Trophoblast cell (in vitro differentiated cells and primary cell): ENCODE measurements at regions not wholly inside any gene's neighbourhood (a gene's known extent, or its start where the extent isn't known, plus 50 kb on each side); places are given as distances from the start of the nearest gene placed in this dataset.

Experiments used
- DNase-seq, 2 donors: peaks; one replicate each; pipeline ENCODE4 v3.0.0-alpha.2; 2016
- H2AFZ ChIP-seq: 2 replicates; pipeline ENCODE4 v1.6.1; 2013; ENCODE audit warnings: low read length, moderate library complexity, mild to moderate bottlenecking; ENCODE audit not compliant: insufficient read depth, poor library complexity
- H2AK5ac ChIP-seq: 2 replicates; pipeline ENCODE4 v1.6.1; 2013; ENCODE audit warnings: mild to moderate bottlenecking, low read length
- H2BK120ac ChIP-seq: 2 replicates; pipeline ENCODE4 v1.6.1; 2013; ENCODE audit warnings: low read length, mild to moderate bottlenecking, moderate library complexity; ENCODE audit not compliant: insufficient read depth, poor library complexity
- H2BK12ac ChIP-seq: 2 replicates; pipeline ENCODE4 v1.6.1; 2013; ENCODE audit warnings: mild to moderate bottlenecking, low read length, moderate library complexity
- H2BK5ac ChIP-seq: 2 replicates; pipeline ENCODE4 v1.6.1; 2013; ENCODE audit warnings: low read length, low read depth, moderate library complexity, mild to moderate bottlenecking; ENCODE audit not compliant: poor library complexity
- H3K14ac ChIP-seq: 2 replicates; pipeline ENCODE4 v1.6.1; 2013; ENCODE audit warnings: mild to moderate bottlenecking, low read length
- H3K18ac ChIP-seq: 2 replicates; pipeline ENCODE4 v1.6.1; 2013; ENCODE audit warnings: mild to moderate bottlenecking, low read length
- H3K23ac ChIP-seq: 2 replicates; pipeline ENCODE4 v1.6.1; 2013; ENCODE audit warnings: low read length
- H3K27ac ChIP-seq: 2 replicates; pipeline ENCODE4 v1.5.1; 2013; ENCODE audit warnings: low read depth, mild to moderate bottlenecking, inconsistent platforms, low read length, moderate library complexity
- H3K27me3 ChIP-seq: 2 replicates; pipeline ENCODE4 v1.6.1; 2013; ENCODE audit warnings: inconsistent platforms, mild to moderate bottlenecking, low read length, moderate library complexity; ENCODE audit not compliant: insufficient read depth
- H3K36me3 ChIP-seq, 2 experiments: 1 replicate in 1 of 2; 2 replicates in 1 of 2; pipeline ENCODE4 v1.6.1; 2013; ENCODE audit warnings: low read length in 2 of 2, mild to moderate bottlenecking in 2 of 2, moderate library complexity in 1 of 2; ENCODE audit not compliant: insufficient read depth in 2 of 2, control insufficient read depth in 1 of 2
- H3K4ac ChIP-seq: 2 replicates; pipeline ENCODE4 v1.6.1; 2013; ENCODE audit warnings: low read depth, mild to moderate bottlenecking, low read length, moderate library complexity
- H3K4me1 ChIP-seq, 2 experiments: 1 replicate in 1 of 2; 2 replicates in 1 of 2; pipeline ENCODE4 v1.6.1; 2013; ENCODE audit warnings: low read length in 2 of 2, mild to moderate bottlenecking in 2 of 2, moderate library complexity in 1 of 2; ENCODE audit not compliant: insufficient read depth in 2 of 2, control insufficient read depth in 1 of 2
- H3K4me2 ChIP-seq: 2 replicates; pipeline ENCODE4 v1.6.1; 2013; ENCODE audit warnings: inconsistent platforms, mild to moderate bottlenecking, low read length, moderate library complexity
- H3K4me3 ChIP-seq: 2 replicates; pipeline ENCODE4 v1.5.1; 2013; ENCODE audit warnings: mild to moderate bottlenecking, low read depth, low read length, inconsistent platforms
- H3K79me1 ChIP-seq: one replicate; pipeline ENCODE4 v1.6.1; 2013; ENCODE audit warnings: low read length
- H3K79me2 ChIP-seq: 2 replicates; pipeline ENCODE4 v1.6.1; 2013; ENCODE audit warnings: low read length, mild to moderate bottlenecking; ENCODE audit not compliant: control insufficient read depth, insufficient read depth, poor library complexity
- H3K9ac ChIP-seq: 2 replicates; pipeline ENCODE4 v1.6.1; 2013; ENCODE audit warnings: mild to moderate bottlenecking, low read length
- H3K9me3 ChIP-seq: 2 replicates; pipeline ENCODE4 v1.6.1; 2013; ENCODE audit warnings: low read depth, mild to moderate bottlenecking, control low read depth, inconsistent platforms, low read length; ENCODE audit not compliant: insufficient read depth
- H4K12ac ChIP-seq: 2 replicates; pipeline ENCODE4 v1.6.1; 2013; ENCODE audit warnings: low read depth, mild to moderate bottlenecking, low read length, moderate library complexity
- H4K8ac ChIP-seq: 2 replicates; pipeline ENCODE4 v1.6.1; 2013; ENCODE audit warnings: low read depth, mild to moderate bottlenecking, low read length, moderate library complexity
- H4K91ac ChIP-seq: one replicate; pipeline ENCODE4 v1.6.1; 2013; ENCODE audit warnings: low read depth, mild to moderate bottlenecking, low read length, moderate library complexity
- WGBS: extraction: QIAGEN DNeasy Blood & Tissue Kit; methylation state at CpG from one replicate; pipeline ENCODE4 v1.1.7; 2013; ENCODE audit warnings: missing lambda C conversion rate; ENCODE audit not compliant: insufficient read length, insufficient coverage; ENCODE audit errors: extremely low coverage; 5-methylcytosine and 5-hydroxymethylcytosine counted together

DNA sequence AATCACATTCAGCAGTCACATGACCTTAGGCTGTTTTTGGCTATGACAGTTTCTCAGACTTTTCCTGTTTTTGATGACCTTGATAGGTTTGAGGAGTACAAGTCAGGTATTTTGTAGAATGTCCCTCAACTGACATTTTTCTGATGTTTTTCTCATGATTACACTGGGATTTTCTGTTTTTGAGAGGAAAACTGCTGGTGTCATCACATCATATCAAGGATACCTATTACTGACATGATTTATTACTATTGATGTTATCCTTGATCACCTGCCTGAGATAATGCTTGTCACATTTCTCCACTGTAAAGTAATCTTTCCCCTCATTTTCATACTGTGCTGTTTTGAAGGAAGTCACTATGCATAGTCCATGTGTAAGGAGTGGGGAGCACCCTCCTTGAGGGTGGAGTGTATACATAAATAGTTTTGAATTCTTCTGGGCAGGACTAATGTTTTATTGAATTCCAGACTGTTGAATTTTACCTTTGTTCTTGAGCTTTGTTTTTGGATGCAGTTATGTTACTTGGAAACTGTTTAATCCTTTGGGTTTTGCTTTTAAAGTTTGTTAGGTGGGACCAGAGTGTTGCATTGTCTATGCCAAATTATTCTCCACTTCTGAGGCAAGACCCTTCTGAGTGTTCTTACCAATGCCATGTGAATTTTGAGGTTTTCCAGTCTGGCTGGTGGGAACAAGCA lies 444.5 kb upstream of the FAR2 start:
- H4K12ac ChIP-seq, result no peak overlapping the region
- no peak overlapping the region for H2AK5ac ChIP-seq
- no peak overlapping the region for H3K4me2 ChIP-seq
- H3K4ac ChIP-seq, result no peak overlapping the region
- H3K79me2 ChIP-seq, result no peaks in the 10 kb centered on the region
- no peak overlapping the region for H3K4me3 ChIP-seq
- no peak overlapping the region for H2BK120ac ChIP-seq
- no peak overlapping the region for H2BK5ac ChIP-seq
- no peaks in the 10 kb centered on the region for H3K36me3 ChIP-seq
- H3K14ac ChIP-seq, result no peak overlapping the region
- no peaks in the 10 kb centered on the region for H3K4me1 ChIP-seq
- no peak overlapping the region for H3K23ac ChIP-seq
- H3K18ac ChIP-seq, result no peak overlapping the region
- H3K79me1 ChIP-seq, result no peaks in the 10 kb centered on the region
- H2AFZ ChIP-seq, result no peak overlapping the region
- no peaks in the 10 kb centered on the region for H3K9me3 ChIP-seq
- H4K91ac ChIP-seq, result no peak overlapping the region
- no peak overlapping the region for H3K9ac ChIP-seq
- peak in 1 of 2 donors; percentile 52 for DNase-seq
- no peaks in the 10 kb centered on the region for H3K27me3 ChIP-seq
- H3K27ac ChIP-seq, result no peak overlapping the region
- H4K8ac ChIP-seq, result no peak overlapping the region
- no peak overlapping the region for H2BK12ac ChIP-seq

DNA sequence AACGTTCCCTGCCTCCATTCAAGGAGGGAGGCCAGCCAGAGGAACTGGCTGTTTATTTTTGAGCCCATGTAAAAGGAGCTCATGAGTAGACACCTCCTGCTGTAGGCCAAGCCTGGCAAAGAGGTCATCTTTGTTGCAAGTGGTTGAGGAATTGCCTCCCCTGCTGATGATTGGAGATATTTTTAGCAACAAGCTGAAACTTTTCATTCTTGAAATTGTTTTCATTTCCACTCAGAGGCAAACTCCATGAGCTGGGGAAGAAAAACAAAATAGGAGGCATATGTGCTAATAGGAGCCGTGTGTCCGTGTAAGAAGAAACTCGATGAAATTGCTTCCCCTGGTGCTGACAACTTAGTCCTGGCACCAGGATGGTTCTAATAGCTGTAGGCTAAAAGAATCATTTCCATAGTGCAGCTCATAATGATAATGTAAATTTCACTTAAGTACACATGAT lies 440.1 kb upstream of the FAR2 start:
- Histone ChIP-seq H3K4ac (no peak overlapping the region), H3K4me3 (no peak overlapping the region), H3K4me1 (no peaks in the 10 kb centered on the region), H4K91ac (no peak overlapping the region), H3K9me3 (no peaks in the 10 kb centered on the region), H3K79me1 (no peaks in the 10 kb centered on the region), H3K18ac (no peak overlapping the region), H2BK5ac (no peak overlapping the region), H3K79me2 (no peaks in the 10 kb centered on the region), H3K27ac (no peak overlapping the region), H3K36me3 (no peaks in the 10 kb centered on the region), H2BK120ac (no peak overlapping the region), H4K12ac (no peak overlapping the region), H3K23ac (no peak overlapping the region), H3K4me2 (no peak overlapping the region), H2AK5ac (no peak overlapping the region), H2BK12ac (no peak overlapping the region), H4K8ac (no peak overlapping the region), H2AFZ (no peak overlapping the region), H3K9ac (no peak overlapping the region), H3K14ac (no peak overlapping the region), H3K27me3 (no peaks in the 10 kb centered on the region)
- WGBS, result no CpG with 5 or more reads among the region's 4 CpGs
- DNase-seq, result peak; percentile 2 to 60

DNA sequence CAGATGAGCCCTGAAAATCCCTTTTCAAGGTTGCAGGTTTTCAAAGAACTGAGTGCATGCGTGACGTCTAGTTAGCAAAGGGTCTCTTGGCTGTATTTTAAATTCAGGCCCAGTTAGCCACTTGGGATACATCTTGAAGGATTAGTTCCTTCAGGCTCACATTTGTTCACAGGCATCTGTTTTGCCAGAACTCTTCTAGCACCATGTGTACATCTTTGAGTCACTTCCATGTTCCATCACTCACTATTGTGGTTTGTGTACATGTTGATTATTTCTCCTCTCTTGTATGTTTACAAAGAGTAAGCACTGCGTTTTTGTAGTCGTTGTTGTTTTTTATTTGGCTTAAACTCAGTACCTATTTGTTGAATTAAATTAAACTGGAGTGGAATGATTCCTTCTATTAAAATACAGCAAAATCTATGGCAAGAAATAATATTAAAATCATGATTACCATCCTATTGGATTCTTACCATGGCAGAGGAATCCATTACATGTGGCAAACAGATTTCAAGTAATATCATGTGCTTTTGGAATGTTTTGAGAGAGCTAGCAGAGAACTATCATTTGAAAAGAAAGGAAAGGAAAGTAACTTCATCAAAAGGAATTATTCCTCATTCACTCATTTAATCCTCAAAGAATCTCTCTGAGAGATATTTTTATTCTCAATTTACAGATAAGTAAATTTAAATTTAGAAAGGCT lies 438.9 kb upstream of the FAR2 start:
- no peak overlapping the region for H3K9ac ChIP-seq
- WGBS, result no CpG with 5 or more reads among the region's 4 CpGs
- H3K23ac ChIP-seq, result no peak overlapping the region
- no peaks in the 10 kb centered on the region for H3K4me1 ChIP-seq
- H2BK12ac ChIP-seq, result no peak overlapping the region
- no peak overlapping the region for H2AFZ ChIP-seq
- H3K14ac ChIP-seq, result no peak overlapping the region
- no peaks in the 10 kb centered on the region for H3K36me3 ChIP-seq
- no peak overlapping the region for H2BK5ac ChIP-seq
- no peak overlapping the region for H3K4me2 ChIP-seq
- H3K4ac ChIP-seq, result no peak overlapping the region
- H4K8ac ChIP-seq, result no peak overlapping the region
- H3K18ac ChIP-seq, result no peak overlapping the region
- DNase-seq, result no peak
- no peaks in the 10 kb centered on the region for H3K79me1 ChIP-seq
- no peak overlapping the region for H2BK120ac ChIP-seq
- no peak overlapping the region for H2AK5ac ChIP-seq
- no peaks in the 10 kb centered on the region for H3K79me2 ChIP-seq
- H3K27me3 ChIP-seq, result no peaks in the 10 kb centered on the region
- H3K27ac ChIP-seq, result no peak overlapping the region
- no peak overlapping the region for H3K4me3 ChIP-seq
- H4K12ac ChIP-seq, result no peak overlapping the region
- no peak overlapping the region for H4K91ac ChIP-seq
- H3K9me3 ChIP-seq, result no peaks in the 10 kb centered on the region

GRCh38 chr12:28710882-28711281 lies 438.2 kb upstream of the FAR2 start:
- no CpG with 5 or more reads among the region's 1 CpG for WGBS
- Histone ChIP-seq H2AK5ac (no peak overlapping the region), H3K14ac (no peak overlapping the region), H3K4ac (no peak overlapping the region), H3K27ac (no peak overlapping the region), H3K4me2 (no peak overlapping the region), H2BK12ac (no peak overlapping the region), H3K79me2 (no peaks in the 10 kb centered on the region), H3K9ac (no peak overlapping the region), H3K36me3 (no peaks in the 10 kb centered on the region), H3K23ac (no peak overlapping the region), H2BK120ac (no peak overlapping the region), H4K91ac (no peak overlapping the region), H3K79me1 (no peaks in the 10 kb centered on the region), H2BK5ac (no peak overlapping the region), H4K8ac (no peak overlapping the region), H3K27me3 (no peaks in the 10 kb centered on the region), H3K18ac (no peak overlapping the region), H3K4me3 (no peak overlapping the region), H4K12ac (no peak overlapping the region), H2AFZ (no peak overlapping the region), H3K4me1 (no peaks in the 10 kb centered on the region), H3K9me3 (no peaks in the 10 kb centered on the region)
- DNase-seq, result no peak
